Nephron progenitor cell (in vitro differentiated cells): ENCODE measurements at regions not wholly inside any gene's neighbourhood (a gene's known extent, or its start where the extent isn't known, plus 50 kb on each side); places are given as distances from the start of the nearest gene placed in this dataset.

ENCODE experiments used
- DNase-seq: peaks from one replicate; pipeline ENCODE4 v3.0.0; 2021
- H3K27ac Mint-ChIP-seq: 2 replicates; pipeline ENCODE4 v1.8.0; 2021; ENCODE audit warnings: mild to moderate bottlenecking, moderate library complexity, mixed read lengths
- H3K27me3 Mint-ChIP-seq: 2 replicates; pipeline ENCODE4 v1.8.0; 2021; ENCODE audit warnings: mild to moderate bottlenecking, low read depth, mixed read lengths; ENCODE audit not compliant: poor library complexity
- H3K36me3 Mint-ChIP-seq: 2 replicates; pipeline ENCODE4 v1.8.0; 2021; ENCODE audit warnings: low read depth, mixed read lengths
- H3K4me1 Mint-ChIP-seq: 2 replicates; pipeline ENCODE4 v1.8.0; 2021; ENCODE audit warnings: mixed read lengths
- H3K4me3 Mint-ChIP-seq: 2 replicates; pipeline ENCODE4 v1.8.0; 2021; ENCODE audit warnings: mild to moderate bottlenecking, moderate library complexity, mixed read lengths
- H3K9me3 Mint-ChIP-seq: 2 replicates; pipeline ENCODE4 v1.8.0; 2021; ENCODE audit warnings: mild to moderate bottlenecking, moderate library complexity, mixed read lengths
- CTCF ChIP-seq: fragments of 200-600 bp; sonication (generic); IDR thresholded peaks from 2 replicates; pipeline ENCODE4 v1.5.0; 2021; ENCODE audit warnings: antibody characterized with exemption

- peaks cover 22% of the 10 kb centered on the region for H3K4me1 Mint-ChIP-seq
- peak overlapping the region; percentile 24 for H3K27ac Mint-ChIP-seq
- H3K27me3 Mint-ChIP-seq: peaks cover 3% of the 10 kb centered on the region
- no peaks in the 10 kb centered on the region for H3K36me3 Mint-ChIP-seq
- no peak for TF ChIP-seq CTCF
- H3K9me3 Mint-ChIP-seq: no peaks in the 10 kb centered on the region
- no peak overlapping the region for H3K4me3 Mint-ChIP-seq
- DNase-seq: no peak
Measured at GRCh38 chr15:53331328-53332190, 427.9 kb downstream of the WDR72 start.

DNA sequence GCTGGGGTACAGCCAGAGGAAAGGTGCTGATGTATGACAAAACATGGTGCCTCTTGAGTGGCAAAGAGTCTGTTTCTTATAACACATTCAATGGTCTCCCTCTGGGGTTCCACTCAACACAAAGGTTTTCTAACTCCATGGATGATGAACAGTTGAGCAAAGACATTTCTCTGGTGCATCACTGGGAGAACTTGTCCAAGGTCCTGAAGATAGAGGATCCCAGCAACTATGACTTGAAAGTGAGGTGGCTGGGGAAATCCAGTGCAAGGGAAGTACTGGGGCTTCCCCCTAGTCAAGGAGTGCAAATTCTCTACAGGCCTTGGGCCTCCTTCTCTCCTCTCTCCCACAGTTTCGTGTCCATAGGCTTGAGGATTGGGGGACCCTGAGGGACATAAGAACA, 431.1 kb downstream of the WDR72 start:
- no peak for TF ChIP-seq CTCF
- DNase-seq: no peak
- no peak overlapping the region for H3K27ac Mint-ChIP-seq
- peaks cover 3% of the 10 kb centered on the region for H3K27me3 Mint-ChIP-seq
- H3K36me3 Mint-ChIP-seq: no peaks in the 10 kb centered on the region
- H3K9me3 Mint-ChIP-seq: no peaks in the 10 kb centered on the region
- H3K4me3 Mint-ChIP-seq: no peak overlapping the region
- peaks cover 29% of the 10 kb centered on the region for H3K4me1 Mint-ChIP-seq

DNA sequence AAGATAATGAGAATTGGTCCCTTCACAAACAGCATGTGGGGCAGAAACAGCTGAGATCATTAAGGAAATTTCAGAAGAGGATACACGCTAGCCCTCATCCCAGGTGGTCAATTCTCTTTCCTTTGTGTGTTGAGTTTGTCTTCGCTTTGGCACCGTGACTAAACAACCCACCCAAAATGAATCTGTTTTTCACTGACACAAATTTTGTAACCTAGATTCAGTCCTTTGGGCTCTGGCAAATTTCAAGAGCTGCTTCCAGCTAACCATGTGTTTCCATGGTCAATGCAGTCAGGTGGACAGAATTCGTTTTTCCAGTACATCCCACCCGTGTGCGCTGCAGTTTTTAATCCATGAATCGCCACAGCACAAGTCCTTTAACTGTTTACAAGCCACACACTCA, 435.4 kb downstream of the WDR72 start:
- no peaks in the 10 kb centered on the region for H3K27me3 Mint-ChIP-seq
- H3K4me3 Mint-ChIP-seq: no peak overlapping the region
- TF ChIP-seq CTCF: no peak
- no peaks in the 10 kb centered on the region for H3K9me3 Mint-ChIP-seq
- H3K27ac Mint-ChIP-seq: no peak overlapping the region
- peaks cover 20% of the 10 kb centered on the region for H3K4me1 Mint-ChIP-seq
- H3K36me3 Mint-ChIP-seq: no peaks in the 10 kb centered on the region
- no peak for DNase-seq

DNA sequence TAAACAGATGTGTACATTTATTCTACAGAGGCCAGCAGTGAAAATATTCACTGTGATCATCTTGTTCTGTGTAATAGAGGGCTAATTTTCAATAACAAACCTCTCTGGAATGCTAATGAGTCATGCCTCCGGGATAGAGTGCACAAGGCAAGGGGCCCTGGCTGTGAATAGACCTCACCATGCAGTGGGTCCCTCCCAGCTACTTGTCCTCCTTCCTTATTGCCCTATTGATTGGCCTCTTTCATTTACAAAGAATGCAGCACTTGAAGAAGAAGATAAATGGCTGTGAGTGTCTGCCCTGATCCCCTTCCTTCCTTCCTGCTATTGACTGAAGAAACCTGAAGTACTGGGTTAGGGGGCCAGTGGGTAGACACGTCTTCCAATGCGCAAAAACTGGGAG, 436.3 kb downstream of the WDR72 start:
- Mint-ChIP-seq H3K4me1 (peaks cover 20% of the 10 kb centered on the region), H3K27me3 (no peaks in the 10 kb centered on the region), H3K27ac (no peak overlapping the region), H3K36me3 (no peaks in the 10 kb centered on the region), H3K4me3 (no peak overlapping the region), H3K9me3 (no peaks in the 10 kb centered on the region)
- TF ChIP-seq CTCF: no peak
- no peak for DNase-seq

DNA sequence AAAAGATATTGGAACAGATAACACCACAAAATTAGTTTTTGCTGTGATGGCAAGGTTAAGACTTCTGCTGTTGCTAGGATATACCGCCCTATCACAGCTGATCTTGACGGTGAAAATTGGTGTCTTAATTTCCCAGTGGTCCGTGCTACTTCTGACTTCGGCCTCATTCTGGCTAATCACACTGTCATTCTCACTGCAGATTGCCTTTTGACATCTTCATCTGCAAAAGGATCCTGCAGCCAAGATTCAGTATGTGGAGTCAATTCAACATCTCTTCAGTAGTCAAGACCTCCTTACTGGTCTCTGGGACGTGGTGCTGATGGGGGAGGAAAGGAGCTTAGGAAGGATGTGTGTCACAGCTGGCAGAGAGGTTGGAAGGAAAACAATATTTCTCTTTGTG, 438.6 kb downstream of the WDR72 start:
- no peaks in the 10 kb centered on the region for H3K9me3 Mint-ChIP-seq
- H3K27me3 Mint-ChIP-seq: no peaks in the 10 kb centered on the region
- H3K4me1 Mint-ChIP-seq: peaks cover 20% of the 10 kb centered on the region
- no peak overlapping the region for H3K27ac Mint-ChIP-seq
- H3K4me3 Mint-ChIP-seq: no peak overlapping the region
- no peak for TF ChIP-seq CTCF
- H3K36me3 Mint-ChIP-seq: no peaks in the 10 kb centered on the region
- DNase-seq: no peak

- Mint-ChIP-seq H3K36me3 (no peaks in the 10 kb centered on the region), H3K27ac (no peak overlapping the region), H3K4me3 (no peak overlapping the region), H3K4me1 (peaks cover 6% of the 10 kb centered on the region), H3K27me3 (peaks cover 3% of the 10 kb centered on the region), H3K9me3 (no peaks in the 10 kb centered on the region)
- DNase-seq: no peak
- no peak for TF ChIP-seq CTCF
Measured at GRCh38 chr15:53312707-53313106, 446.8 kb downstream of the WDR72 start.
